IMR-90 (cell line): ENCODE measurements at regions not wholly inside any gene's neighbourhood (a gene's known extent, or its start where the extent isn't known, plus 50 kb on each side); places are given as distances from the start of the nearest gene placed in this dataset.
"Not testable (repeated sequence)": the region's sequence is repeated elsewhere in the genome, so short reads cannot be mapped to it uniquely, and the experiment has no call there.

Source experiments
- ATAC-seq: fragments of 200-7000 bp; cut with Tn5 transposase; 2 replicates; pipeline ENCODE4 v1.9.1; 2020; ENCODE audit warnings: low read depth, mild to moderate bottlenecking, moderate library complexity
- BruUV-seq: library from RNA; stranded (reverse); fragments of 400-500 nt; replicated peaks from 2 replicates; lab custom pipeline; 2021; lab: Mats Ljungman, UMichigan
- CTCF ChIA-PET: fragments of 300-600 bp; formaldehyde crosslinking; extraction: SDS; loops from one replicate; lab custom pipeline; 2021; ENCODE audit warnings: antibody characterized with exemption; lab: Yijun Ruan, JAX
- POLR2A ChIA-PET: fragments of 300-600 bp; sonication (Branson Sonifier 250); formaldehyde crosslinking; loops from one replicate; lab custom pipeline; 2022; ENCODE audit warnings: antibody characterized with exemption; ENCODE audit not compliant: unreplicated experiment; lab: Charles Lee
- DNase-seq: peaks from one replicate; pipeline ENCODE4 v3.0.0; 2013
- H2AFZ ChIP-seq: replicated peaks from 2 replicates; pipeline ENCODE3; 2013; ENCODE audit warnings: low read length, mild to moderate bottlenecking; ENCODE audit not compliant: poor library complexity
- H2AK5ac ChIP-seq: 2 replicates; pipeline ENCODE4 v1.6.1; 2013; ENCODE audit warnings: low read depth, low read length, inconsistent platforms
- H2AK9ac ChIP-seq: replicated peaks from 2 replicates; pipeline ENCODE3; 2013; ENCODE audit warnings: mild to moderate bottlenecking, low read depth, low read length, moderate library complexity; ENCODE audit not compliant: poor library complexity
- H2BK120ac ChIP-seq: 2 replicates; pipeline ENCODE4 v1.6.1; 2013; ENCODE audit warnings: low read depth, low read length, inconsistent platforms
- H2BK15ac ChIP-seq: 3 replicates; pipeline ENCODE4 v1.6.1; 2013; ENCODE audit warnings: low read depth, low read length, inconsistent platforms
- H2BK20ac ChIP-seq: 2 replicates; pipeline ENCODE4 v1.6.1; 2013; ENCODE audit warnings: low read depth, mild to moderate bottlenecking, inconsistent platforms, low read length, moderate library complexity
- H2BK5ac ChIP-seq: 2 replicates; pipeline ENCODE4 v1.6.1; 2013; ENCODE audit warnings: mild to moderate bottlenecking, low read depth, low read length, inconsistent platforms; ENCODE audit not compliant: poor library complexity, severe bottlenecking
- H3K14ac ChIP-seq: replicated peaks from 2 replicates; pipeline ENCODE4 v1.6.1; 2013; ENCODE audit warnings: low read depth, low read length, inconsistent platforms
- H3K18ac ChIP-seq: 2 replicates; pipeline ENCODE4 v1.6.1; 2013; ENCODE audit warnings: low read depth, low read length, control low read depth
- H3K23ac ChIP-seq: 2 replicates; pipeline ENCODE4 v1.6.1; 2013; ENCODE audit warnings: low read depth, low read length, inconsistent platforms
- H3K27ac ChIP-seq: 2 replicates; pipeline ENCODE4 v1.5.1; 2013; ENCODE audit warnings: mild to moderate bottlenecking, control low read depth, low read length; ENCODE audit not compliant: insufficient read depth
- H3K27me3 ChIP-seq: 2 replicates; pipeline ENCODE4 v1.6.1; 2013; ENCODE audit warnings: low read length; ENCODE audit not compliant: control insufficient read depth, insufficient read depth
- H3K36me3 ChIP-seq: 2 replicates; pipeline ENCODE4 v1.6.1; 2013; ENCODE audit warnings: low read length, mixed read lengths; ENCODE audit not compliant: control insufficient read depth, insufficient read depth
- H3K4ac ChIP-seq: 2 replicates; pipeline ENCODE4 v1.6.1; 2013; ENCODE audit warnings: low read depth, low read length, inconsistent platforms
- H3K4me1 ChIP-seq: 2 replicates; pipeline ENCODE4 v1.6.1; 2013; ENCODE audit warnings: low read length, mixed read lengths; ENCODE audit not compliant: control insufficient read depth, insufficient read depth
- H3K4me2 ChIP-seq: 2 replicates; pipeline ENCODE4 v1.6.1; 2013; ENCODE audit warnings: low read depth, mild to moderate bottlenecking, control low read depth, low read length, moderate library complexity
- H3K4me3 ChIP-seq: 2 replicates; pipeline ENCODE4 v1.5.1; 2013; ENCODE audit warnings: low read depth, mild to moderate bottlenecking, control low read depth, low read length, moderate library complexity; ENCODE audit not compliant: insufficient read depth
- H3K56ac ChIP-seq: 2 replicates; pipeline ENCODE4 v1.6.1; 2013; ENCODE audit warnings: low read length, inconsistent platforms; ENCODE audit not compliant: insufficient read depth; ENCODE audit errors: extremely low read depth
- H3K79me1 ChIP-seq, 2 experiments: 2 replicates each; pipeline ENCODE4 v1.6.1; 2013; ENCODE audit warnings: low read length in 2 of 2, inconsistent platforms in 1 of 2, low read depth in 1 of 2
- H3K9ac ChIP-seq: 2 replicates; pipeline ENCODE4 v1.6.1; 2013; ENCODE audit warnings: low read depth, low read length, control low read depth
- H3K9me1 ChIP-seq: 2 replicates; pipeline ENCODE4 v1.6.1; 2013; ENCODE audit warnings: low read length, inconsistent platforms; ENCODE audit not compliant: insufficient read depth
- H3K9me3 ChIP-seq: 2 replicates; pipeline ENCODE4 v1.6.1; 2013; ENCODE audit warnings: low read length; ENCODE audit not compliant: control insufficient read depth, insufficient read depth
- H4K20me1 ChIP-seq: 2 replicates; pipeline ENCODE4 v1.6.1; 2013; ENCODE audit warnings: low read length, inconsistent platforms; ENCODE audit not compliant: insufficient read depth
- H4K5ac ChIP-seq: 2 replicates; pipeline ENCODE4 v1.6.1; 2013; ENCODE audit warnings: mild to moderate bottlenecking, low read depth, low read length, control low read depth
- H4K8ac ChIP-seq, 2 experiments: 2 replicates each; pipeline ENCODE4 v1.6.1; 2013; ENCODE audit warnings: low read depth in 2 of 2, low read length in 2 of 2, control low read depth in 1 of 2, inconsistent platforms in 1 of 2
- H4K91ac ChIP-seq: 2 replicates; pipeline ENCODE4 v1.6.1; 2013; ENCODE audit warnings: low read depth, low read length, inconsistent platforms; ENCODE audit not compliant: insufficient read depth
- WGBS, 2 experiments: methylation state at CpG; one replicate each; pipeline versions ENCODE4 v1.1.5 to v1.1.7; 2013; ENCODE audit warnings: missing lambda C conversion rate in 2 of 2; ENCODE audit not compliant: insufficient read length in 1 of 2; ENCODE audit errors: extremely low coverage in 2 of 2; 5-methylcytosine and 5-hydroxymethylcytosine counted together
- dilution Hi-C: fragments of 300-500 bp; cut with HindIII; formaldehyde crosslinking; loops from one replicate; pipeline ENCODE4 v1.14.3; 2018; ENCODE audit warnings: low sequenced_read_pairs; ENCODE audit not compliant: unreplicated experiment
- in situ Hi-C: fragments of 300-500 bp; cut with MboI; formaldehyde crosslinking; loops from 3 replicates; pipeline ENCODE4 v1.14.3; 2019; ENCODE audit warnings: low sequenced_read_pairs, inconsistent platforms, mixed read lengths
- intact Hi-C: fragments of 100-400 bp; cut with micrococcal nuclease; formaldehyde crosslinking; loops from 2 replicates; pipeline ENCODE4 v1.10.0; 2022

DNA sequence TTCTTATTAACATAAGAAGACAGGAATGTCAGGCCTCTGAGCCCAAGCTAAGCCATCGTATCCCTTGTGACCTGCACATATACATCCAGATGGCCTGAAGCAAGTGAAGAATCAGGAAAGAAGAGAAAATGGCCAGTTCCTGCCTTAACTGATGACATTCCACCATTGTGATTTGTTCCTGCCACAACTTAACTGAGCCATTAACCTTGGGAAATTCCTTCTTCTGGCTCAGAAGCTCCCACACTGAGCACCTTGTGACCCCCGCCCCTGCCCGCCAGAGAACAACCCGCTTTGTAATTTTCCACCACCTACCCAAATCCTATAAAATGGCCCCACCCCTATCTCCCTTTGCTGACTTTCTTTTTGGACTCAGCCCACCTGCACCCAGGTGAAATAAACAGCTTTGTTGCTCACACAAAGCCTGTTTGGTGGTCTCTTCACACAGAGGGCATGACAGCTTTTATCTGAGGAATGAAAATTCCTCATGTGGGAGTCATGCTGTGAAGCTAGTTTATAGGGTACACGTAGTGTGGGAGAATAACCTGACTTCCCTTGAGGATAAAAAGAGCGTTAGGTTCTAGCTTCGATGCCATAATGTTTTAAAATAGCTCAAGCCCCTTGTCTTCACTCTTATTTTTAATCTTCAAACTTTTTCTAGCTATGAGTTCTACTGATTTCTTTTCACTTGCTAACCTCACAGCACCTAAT lies 122.0 kb downstream of the AHR start:
- 0 out of 3 replicates have a peak overlapping the region, but pooled peaks have one; percentile 4 for H2BK15ac ChIP-seq
- in situ Hi-C loops, BruUV-seq, H3K18ac ChIP-seq, H3K9ac ChIP-seq, H2BK20ac ChIP-seq, H3K4me1 ChIP-seq, H4K91ac ChIP-seq, H2BK5ac ChIP-seq, H3K14ac ChIP-seq, intact Hi-C loops, H4K5ac ChIP-seq, H2AK5ac ChIP-seq, H3K4me2 ChIP-seq, POLR2A ChIA-PET, H4K8ac ChIP-seq, DNase-seq, dilution Hi-C loops, H3K36me3 ChIP-seq, H3K27me3 ChIP-seq, H3K9me3 ChIP-seq, H3K4ac ChIP-seq, H3K79me1 ChIP-seq, H2BK120ac ChIP-seq, H3K4me3 ChIP-seq, H2AFZ ChIP-seq, ATAC-seq, H3K27ac ChIP-seq, H3K9me1 ChIP-seq, H3K23ac ChIP-seq, H2AK9ac ChIP-seq, H3K56ac ChIP-seq, H4K20me1 ChIP-seq: not testable (repeated sequence)
- CTCF ChIA-PET = interaction anchor here (0.7 to 1.0 kb wide), 2 partner anchors 11 to 110 kb away, joined by 3 read pairs; no protein-coding TSS in a partner anchor
- WGBS, 2 experiments = 93% methylated on average over 3 of the region's 7 CpGs; no CpG with 5 or more reads in 1 of the 2 experiments
